GM13976 (cell line): ENCODE measurements at regions not wholly inside any gene's neighbourhood (a gene's known extent, or its start where the extent isn't known, plus 50 kb on each side); places are given as distances from the start of the nearest gene placed in this dataset.

Source experiments
- DNase-seq: peaks from one replicate; pipeline ENCODE4 v3.0.0; 2012; ENCODE audit warnings: low spot score
- in situ Hi-C: fragments of 300-500 bp; cut with MboI; formaldehyde crosslinking; loops from one replicate; pipeline ENCODE4 v1.12.0; 2022; ENCODE audit warnings: low sequenced_read_pairs, mixed read lengths, inconsistent platforms; ENCODE audit not compliant: unreplicated experiment
- TF ChIP-seq, protein P1 (sequence below): IDR thresholded peaks from 2 replicates; pipeline ENCODE4 v1.5.1; 2012; ENCODE audit warnings: borderline replicate concordance, mild to moderate bottlenecking; ENCODE audit not compliant: insufficient read depth; ENCODE audit errors: extremely low read depth, missing control alignments, control extremely low read depth

DNA sequence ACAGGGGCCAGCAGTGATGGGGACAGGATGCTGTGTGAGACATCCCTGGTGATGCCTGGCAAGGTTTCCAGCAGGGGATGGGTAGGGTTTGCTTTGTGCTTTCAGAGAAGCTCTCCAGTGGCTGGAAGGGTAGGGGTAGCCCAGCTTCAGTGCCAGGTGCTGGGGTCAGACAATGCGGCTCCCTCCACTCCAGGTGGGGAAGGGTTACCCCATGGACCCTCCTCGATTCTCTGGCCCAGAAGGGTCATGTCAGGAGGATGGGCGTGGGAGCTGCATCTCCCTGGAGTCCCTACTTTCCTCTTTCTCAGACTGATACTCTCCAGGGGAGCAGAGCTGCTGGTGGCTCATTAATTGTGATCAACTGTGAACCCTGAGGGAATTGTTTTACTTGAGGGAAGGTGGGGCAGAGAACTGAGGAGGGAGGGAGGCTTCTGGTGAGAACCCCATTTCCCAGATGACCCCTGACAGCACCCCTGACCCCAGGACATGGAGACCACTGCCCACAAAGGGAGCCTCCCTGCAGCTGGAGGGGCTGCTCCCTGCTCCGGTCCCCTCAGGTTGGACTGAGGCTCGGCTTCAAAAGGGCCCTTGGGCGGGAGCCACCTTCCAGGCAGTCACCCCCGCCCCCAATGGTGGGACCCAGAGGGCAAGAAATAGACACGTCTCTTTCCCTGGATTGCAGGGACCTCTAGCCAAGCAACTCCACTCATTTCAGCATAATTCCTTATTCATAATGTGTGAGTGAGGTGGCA, 100.9 kb upstream of the BHLHE23 start:
- TF ChIP-seq, protein P1, sequence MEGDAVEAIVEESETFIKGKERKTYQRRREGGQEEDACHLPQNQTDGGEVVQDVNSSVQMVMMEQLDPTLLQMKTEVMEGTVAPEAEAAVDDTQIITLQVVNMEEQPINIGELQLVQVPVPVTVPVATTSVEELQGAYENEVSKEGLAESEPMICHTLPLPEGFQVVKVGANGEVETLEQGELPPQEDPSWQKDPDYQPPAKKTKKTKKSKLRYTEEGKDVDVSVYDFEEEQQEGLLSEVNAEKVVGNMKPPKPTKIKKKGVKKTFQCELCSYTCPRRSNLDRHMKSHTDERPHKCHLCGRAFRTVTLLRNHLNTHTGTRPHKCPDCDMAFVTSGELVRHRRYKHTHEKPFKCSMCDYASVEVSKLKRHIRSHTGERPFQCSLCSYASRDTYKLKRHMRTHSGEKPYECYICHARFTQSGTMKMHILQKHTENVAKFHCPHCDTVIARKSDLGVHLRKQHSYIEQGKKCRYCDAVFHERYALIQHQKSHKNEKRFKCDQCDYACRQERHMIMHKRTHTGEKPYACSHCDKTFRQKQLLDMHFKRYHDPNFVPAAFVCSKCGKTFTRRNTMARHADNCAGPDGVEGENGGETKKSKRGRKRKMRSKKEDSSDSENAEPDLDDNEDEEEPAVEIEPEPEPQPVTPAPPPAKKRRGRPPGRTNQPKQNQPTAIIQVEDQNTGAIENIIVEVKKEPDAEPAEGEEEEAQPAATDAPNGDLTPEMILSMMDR, result no peak
- no peak for DNase-seq
- in situ Hi-C loops, result no loop called here

DNA sequence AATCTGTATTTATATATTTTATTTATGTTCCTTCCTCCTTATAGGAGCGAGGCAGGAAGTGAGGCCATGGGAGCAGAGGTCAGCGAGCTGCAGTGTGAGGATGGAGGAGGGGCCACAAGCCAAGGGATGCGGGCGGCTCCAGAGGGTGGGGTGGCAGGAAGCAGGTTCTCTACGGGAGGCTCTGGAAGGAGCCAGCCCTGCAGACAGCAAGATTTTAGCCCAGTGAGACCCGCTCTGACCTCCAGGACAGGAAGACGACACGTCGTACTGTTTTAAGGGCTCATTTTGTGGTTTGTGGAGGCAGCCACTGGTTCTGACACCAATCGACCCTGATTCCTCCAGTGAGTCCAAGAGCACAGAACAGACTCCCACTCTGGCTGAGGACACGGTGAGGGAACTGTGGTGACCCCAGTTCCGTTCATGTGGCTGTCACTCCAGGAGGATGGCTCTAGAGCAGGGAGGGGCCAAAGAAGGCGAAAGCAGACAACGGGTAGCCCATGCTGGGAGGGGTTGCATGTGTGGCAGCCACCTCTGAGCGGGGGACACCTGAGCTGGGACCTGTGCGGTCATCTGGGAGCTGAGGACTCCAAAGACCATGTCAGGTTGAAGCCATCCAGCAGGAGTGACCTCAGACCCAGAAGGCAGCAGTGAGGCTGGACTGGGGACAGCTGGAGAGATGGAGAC, 100.1 kb upstream of the BHLHE23 start:
- in situ Hi-C loops, result no loop called here
- DNase-seq, result no peak
- TF ChIP-seq, protein P1, result no peak

DNA sequence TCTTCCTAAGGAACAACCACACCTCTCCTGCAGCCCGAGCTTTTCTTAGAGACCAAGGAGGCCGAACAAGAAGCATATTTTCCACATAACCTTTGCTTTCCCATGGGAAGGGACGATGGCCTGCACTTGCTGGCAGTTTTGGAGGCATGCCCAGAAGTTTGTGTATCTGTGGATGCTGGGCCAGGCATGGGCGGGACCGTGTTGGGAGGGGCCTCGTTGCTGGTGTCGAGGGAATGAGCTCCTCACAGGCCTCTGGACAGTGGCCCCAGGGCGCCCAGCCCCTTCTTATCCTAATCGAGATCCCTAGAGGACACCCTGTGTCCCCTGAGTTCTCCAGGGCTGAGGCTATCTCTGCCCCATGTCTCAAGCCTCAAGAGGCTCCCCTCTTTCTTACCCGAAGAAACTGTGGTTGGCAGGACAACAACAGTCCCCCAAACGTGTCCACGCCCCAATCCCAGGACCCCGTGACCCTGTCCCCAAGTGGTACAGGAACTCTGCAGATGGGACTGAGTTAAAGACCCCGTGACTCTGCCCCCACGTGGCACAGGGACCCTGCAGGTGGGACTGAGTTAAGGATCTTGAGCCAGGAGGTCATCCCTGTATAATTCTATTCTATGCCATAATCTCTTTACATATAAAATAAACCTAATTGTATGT, 99.5 kb upstream of the BHLHE23 start:
- TF ChIP-seq, protein P1, result no peak
- no peak for DNase-seq
- in situ Hi-C loops, result no loop called here

DNA sequence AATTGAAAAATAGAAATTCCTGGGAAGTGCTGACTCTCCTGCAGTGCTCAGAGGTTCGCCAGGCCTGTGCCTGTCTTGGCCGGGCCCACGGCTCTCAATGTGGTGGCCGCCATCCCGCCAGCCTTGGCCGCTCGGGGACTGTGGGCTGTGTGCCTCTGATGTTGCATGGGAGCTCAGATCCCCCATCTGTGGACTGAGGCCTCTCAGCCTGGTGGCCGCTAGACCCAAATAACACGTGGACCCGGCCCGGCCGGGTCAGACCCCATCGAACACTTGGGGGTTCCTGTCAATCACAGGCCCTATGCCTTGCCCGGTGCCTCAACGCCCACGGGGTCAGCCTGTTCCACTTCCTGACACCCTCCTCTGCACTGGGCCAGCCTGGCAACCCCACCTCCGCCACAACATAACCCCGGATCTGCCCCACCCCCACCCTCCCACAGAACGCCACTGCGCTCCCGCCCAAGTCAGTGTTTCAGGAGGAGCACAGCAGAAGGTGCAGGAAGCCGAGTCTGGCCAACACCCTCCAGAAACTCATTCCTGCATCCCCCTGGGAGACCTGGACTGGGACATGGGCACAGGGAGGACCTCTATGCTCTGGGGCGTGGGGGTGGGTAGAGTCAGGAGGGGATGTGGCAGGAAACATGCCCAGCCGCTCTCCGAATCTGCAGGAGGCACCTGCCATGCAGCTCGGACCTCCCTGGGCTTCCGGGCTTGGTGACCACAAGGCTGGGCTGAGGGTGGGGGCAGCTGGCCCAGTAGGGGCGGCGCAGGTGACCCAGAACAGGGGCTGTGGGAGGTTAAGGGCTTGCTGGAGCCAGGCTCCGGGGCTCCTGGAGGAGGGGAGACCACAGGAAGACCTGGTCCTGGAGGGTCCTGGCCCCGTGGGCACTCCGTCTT, 98.7 kb upstream of the BHLHE23 start:
- in situ Hi-C loops, result no loop called here
- TF ChIP-seq, protein P1, result no peak

DNA sequence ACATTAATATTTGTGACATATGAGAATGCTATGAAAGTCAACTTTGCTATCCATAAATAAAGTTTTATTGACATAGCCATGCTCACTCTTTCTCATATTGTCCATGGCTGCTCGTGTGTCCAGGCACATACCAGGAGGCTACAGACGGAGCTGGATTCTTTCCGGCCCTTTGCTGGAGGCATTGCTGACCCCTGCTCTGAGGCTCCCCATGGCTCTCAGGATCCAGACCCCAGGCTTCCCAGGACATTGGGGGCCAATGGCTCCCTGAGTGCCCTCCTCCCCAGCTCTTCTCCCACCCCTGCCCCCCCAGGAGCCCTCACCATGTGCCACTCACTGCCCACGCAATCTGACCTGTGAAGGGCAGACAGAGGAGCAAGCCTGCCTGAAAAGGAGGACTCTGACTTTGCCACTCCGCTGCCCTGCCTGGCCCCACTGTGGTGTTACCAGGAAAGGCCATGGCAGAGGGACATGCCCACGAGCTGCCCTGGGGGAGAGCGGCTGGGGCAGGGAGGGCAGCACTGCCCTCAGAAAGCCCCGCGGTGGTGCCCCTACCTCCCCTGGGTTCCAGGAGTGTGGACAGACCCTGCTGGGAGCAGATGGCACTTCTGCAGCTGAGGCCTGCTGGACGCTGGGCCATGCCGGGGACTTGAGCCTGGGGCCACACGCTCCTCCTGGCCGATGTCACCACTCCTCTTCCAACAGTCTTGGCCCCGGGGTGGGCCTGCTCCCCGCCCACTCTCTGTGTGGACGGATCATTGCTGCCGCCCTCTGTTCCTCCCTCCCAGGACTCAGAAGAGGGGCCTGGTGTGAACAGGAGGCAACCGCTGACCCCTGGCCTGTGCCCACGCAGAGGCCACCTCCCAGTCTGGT, 97.8 kb upstream of the BHLHE23 start:
- in situ Hi-C loops, result no loop called here
- TF ChIP-seq, protein P1, result no peak
- no peak for DNase-seq

More for the DNA sequence above, 98.7 kb upstream of the BHLHE23 start:
- no peak for DNase-seq
